HL-60 (cell line): ENCODE measurements at regions not wholly inside any gene's neighbourhood (a gene's known extent, or its start where the extent isn't known, plus 50 kb on each side); places are given as distances from the start of the nearest gene placed in this dataset.

Experiments
- DNase-seq, 2 experiments: peaks; one replicate each; pipeline ENCODE4 v3.0.0-alpha.2; 2010 to 2020; ENCODE audit warnings: low read depth in 1 of 2, low spot score in 1 of 2
- H3K27ac ChIP-seq: fragments of 250-450 bp; sonication (Bioruptor Pico); replicated peaks from 2 replicates; pipeline ENCODE4 v1.5.1; 2020; ENCODE audit warnings: mild to moderate bottlenecking, moderate library complexity
- H3K27me3 ChIP-seq: fragments of 250-450 bp; sonication (Bioruptor Pico); 2 replicates; pipeline ENCODE4 v1.5.1; 2021; ENCODE audit warnings: mild to moderate bottlenecking, moderate library complexity; ENCODE audit not compliant: insufficient read depth, poor library complexity, severe bottlenecking
- H3K4me3 ChIP-seq: replicated peaks from 2 replicates; pipeline ENCODE4 v1.5.1; 2011; ENCODE audit warnings: mild to moderate bottlenecking, control low read depth, low read length; ENCODE audit not compliant: insufficient read depth
- CTCF ChIP-seq: IDR thresholded peaks from one replicate; pipeline ENCODE4 v1.5.1; 2011; ENCODE audit warnings: low read length, control low read depth, inconsistent platforms; ENCODE audit not compliant: insufficient read depth
- GABPA ChIP-seq: IDR thresholded peaks from 2 replicates; pipeline ENCODE4 v1.6.1; 2012; ENCODE audit warnings: low read depth
- POLR2AphosphoS5 ChIP-seq: IDR thresholded peaks from 2 replicates; pipeline ENCODE4 v1.6.1; 2012; ENCODE audit warnings: low read depth
- SPI1 ChIP-seq: IDR thresholded peaks from 2 replicates; pipeline ENCODE4 v1.6.1; 2012; ENCODE audit warnings: low read depth, mild to moderate bottlenecking, borderline replicate concordance
- TF ChIP-seq, protein P1 (sequence below): IDR thresholded peaks from 2 replicates; pipeline ENCODE4 v1.6.1; 2012; ENCODE audit warnings: low read depth; ENCODE audit not compliant: insufficient replicate concordance

GRCh38 chr5:57063773-57064172 lies 110.1 kb upstream of the GPBP1 start:
- no peak overlapping the region for H3K27ac ChIP-seq
- no peaks in the 10 kb centered on the region for H3K27me3 ChIP-seq
- DNase-seq, result no peak
- H3K4me3 ChIP-seq, result no peak overlapping the region
- TF ChIP-seq SPI1 (no peak), CTCF (no peak), POLR2AphosphoS5 (no peak)

GRCh38 chr5:57066924-57067596 lies 106.8 kb upstream of the GPBP1 start:
- DNase-seq, result no peak
- Histone ChIP-seq H3K27me3 (no peaks in the 10 kb centered on the region), H3K4me3 (no peak overlapping the region), H3K27ac (no peak overlapping the region)
- TF ChIP-seq GABPA (no peak), SPI1 (no peak), POLR2AphosphoS5 (no peak), CTCF (no peak)
- TF ChIP-seq, protein P1, sequence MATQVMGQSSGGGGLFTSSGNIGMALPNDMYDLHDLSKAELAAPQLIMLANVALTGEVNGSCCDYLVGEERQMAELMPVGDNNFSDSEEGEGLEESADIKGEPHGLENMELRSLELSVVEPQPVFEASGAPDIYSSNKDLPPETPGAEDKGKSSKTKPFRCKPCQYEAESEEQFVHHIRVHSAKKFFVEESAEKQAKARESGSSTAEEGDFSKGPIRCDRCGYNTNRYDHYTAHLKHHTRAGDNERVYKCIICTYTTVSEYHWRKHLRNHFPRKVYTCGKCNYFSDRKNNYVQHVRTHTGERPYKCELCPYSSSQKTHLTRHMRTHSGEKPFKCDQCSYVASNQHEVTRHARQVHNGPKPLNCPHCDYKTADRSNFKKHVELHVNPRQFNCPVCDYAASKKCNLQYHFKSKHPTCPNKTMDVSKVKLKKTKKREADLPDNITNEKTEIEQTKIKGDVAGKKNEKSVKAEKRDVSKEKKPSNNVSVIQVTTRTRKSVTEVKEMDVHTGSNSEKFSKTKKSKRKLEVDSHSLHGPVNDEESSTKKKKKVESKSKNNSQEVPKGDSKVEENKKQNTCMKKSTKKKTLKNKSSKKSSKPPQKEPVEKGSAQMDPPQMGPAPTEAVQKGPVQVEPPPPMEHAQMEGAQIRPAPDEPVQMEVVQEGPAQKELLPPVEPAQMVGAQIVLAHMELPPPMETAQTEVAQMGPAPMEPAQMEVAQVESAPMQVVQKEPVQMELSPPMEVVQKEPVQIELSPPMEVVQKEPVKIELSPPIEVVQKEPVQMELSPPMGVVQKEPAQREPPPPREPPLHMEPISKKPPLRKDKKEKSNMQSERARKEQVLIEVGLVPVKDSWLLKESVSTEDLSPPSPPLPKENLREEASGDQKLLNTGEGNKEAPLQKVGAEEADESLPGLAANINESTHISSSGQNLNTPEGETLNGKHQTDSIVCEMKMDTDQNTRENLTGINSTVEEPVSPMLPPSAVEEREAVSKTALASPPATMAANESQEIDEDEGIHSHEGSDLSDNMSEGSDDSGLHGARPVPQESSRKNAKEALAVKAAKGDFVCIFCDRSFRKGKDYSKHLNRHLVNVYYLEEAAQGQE, result no peak

GRCh38 chr5:57067597-57067924 lies 106.3 kb upstream of the GPBP1 start:
- no peak overlapping the region for H3K27ac ChIP-seq
- no peak overlapping the region for H3K4me3 ChIP-seq
- TF ChIP-seq, protein P1, result no peak
- TF ChIP-seq CTCF (no peak), GABPA (no peak), SPI1 (no peak), POLR2AphosphoS5 (no peak)
- no peak for DNase-seq
- no peaks in the 10 kb centered on the region for H3K27me3 ChIP-seq
